B cell (primary cell): ENCODE measurements at regions not wholly inside any gene's neighbourhood (a gene's known extent, or its start where the extent isn't known, plus 50 kb on each side); places are given as distances from the start of the nearest gene placed in this dataset.
"Not testable (repeated sequence)": the region's sequence is repeated elsewhere in the genome, so short reads cannot be mapped to it uniquely, and the experiment has no call there.

Experiments used
- ATAC-seq: fragments of 200-7000 bp; cut with Tn5 transposase; one replicate; pipeline ENCODE4 v1.10.0; 2021; ENCODE audit warnings: low read depth, mild to moderate bottlenecking, moderate number of reproducible peaks, moderate library complexity
- CTCF ChIA-PET: fragments of 350-600 bp; sonication (Branson Sonifier 250); formaldehyde crosslinking; loops from one replicate; lab custom pipeline; 2021; ENCODE audit warnings: antibody characterized with exemption, inconsistent platforms; lab: Charles Lee
- POLR2A ChIA-PET: fragments of 350-600 bp; sonication (Branson Sonifier 250); formaldehyde crosslinking; loops from one replicate; lab custom pipeline; 2021; ENCODE audit warnings: antibody characterized with exemption; lab: Charles Lee
- DNase-seq: peaks from one replicate; pipeline ENCODE4 v3.0.0; 2013
- H2AFZ ChIP-seq: 2 replicates; pipeline ENCODE4 v1.6.1; 2012; ENCODE audit warnings: mild to moderate bottlenecking, low read depth, low read length; ENCODE audit not compliant: insufficient read depth, poor library complexity, severe bottlenecking
- H3K27ac ChIP-seq, 2 donors: 1 replicate in 1 of 2; 2 replicates in 1 of 2; pipeline ENCODE4 v1.5.1; 2012 to 2013; ENCODE audit warnings: low read length in 2 of 2, mild to moderate bottlenecking in 2 of 2, moderate library complexity in 1 of 2
- H3K27me3 ChIP-seq, 4 experiments: fragments of 200-600 bp in 1 of 4; sonication (generic) in 1 of 4; replicated peaks in 1 of 4; 1 replicate in 2 of 4; 2 replicates in 2 of 4; pipeline versions ENCODE4 v1.6.1 to v1.7.0; 2013 to 2016; ENCODE audit warnings: low read length in 3 of 4, mild to moderate bottlenecking in 2 of 4, mixed read lengths in 1 of 4, moderate library complexity in 1 of 4; ENCODE audit not compliant: insufficient read depth in 4 of 4, control insufficient read depth in 3 of 4; ENCODE audit errors: control extremely low read depth in 1 of 4
- H3K36me3 ChIP-seq, 2 experiments: replicated peaks in 1 of 2; 1 replicate in 1 of 2; 2 replicates in 1 of 2; pipeline versions ENCODE4 v1.6.1 to v1.7.1; 2013; ENCODE audit warnings: low read length in 1 of 2; ENCODE audit not compliant: insufficient read depth in 2 of 2, control insufficient read depth in 1 of 2; ENCODE audit errors: control extremely low read depth in 1 of 2, extremely low read depth in 1 of 2
- H3K4me1 ChIP-seq, 2 donors: fragments of 200-600 bp in 1 of 2; sonication (generic) in 1 of 2; 1 replicate in 1 of 2; 2 replicates in 1 of 2; pipeline versions ENCODE4 v1.5.1 to v1.6.1; 2013 to 2017; ENCODE audit warnings: low read length in 2 of 2; ENCODE audit not compliant: control insufficient read depth in 2 of 2, insufficient read depth in 2 of 2
- H3K4me2 ChIP-seq: replicated peaks from 2 replicates; pipeline ENCODE3; 2012; ENCODE audit warnings: mild to moderate bottlenecking, low read depth, low read length; ENCODE audit not compliant: poor library complexity, severe bottlenecking
- H3K4me3 ChIP-seq, 5 experiments: fragments of 200-600 bp in 1 of 5; sonication (generic) in 1 of 5; 1 replicate in 3 of 5; 2 replicates in 2 of 5; pipeline versions ENCODE4 v1.5.1 to v1.7.0; 2011 to 2016; ENCODE audit warnings: low read length in 4 of 5, mild to moderate bottlenecking in 4 of 5, low read depth in 2 of 5, control low read depth in 1 of 5, moderate library complexity in 1 of 5; ENCODE audit not compliant: insufficient read depth in 1 of 5; ENCODE audit errors: control extremely low read depth in 1 of 5, extremely low read depth in 1 of 5
- H3K79me2 ChIP-seq: fragments of 200-600 bp; sonication (generic); one replicate; pipeline ENCODE4 v1.6.0; 2016; ENCODE audit warnings: low read length; ENCODE audit not compliant: control insufficient read depth, insufficient read depth
- H3K9ac ChIP-seq: fragments of 200-600 bp; sonication (generic); 2 replicates; pipeline ENCODE4 v1.6.1; 2017; ENCODE audit warnings: mild to moderate bottlenecking, low read length, moderate library complexity
- H3K9me3 ChIP-seq, 3 donors: one replicate each; pipeline versions ENCODE4 v1.6.1 to v1.7.1; 2013; ENCODE audit warnings: low read length in 2 of 3; ENCODE audit not compliant: control insufficient read depth in 2 of 3, insufficient read depth in 1 of 3; ENCODE audit errors: control extremely low read depth in 1 of 3
- H4K20me1 ChIP-seq: 2 replicates; pipeline ENCODE4 v1.6.0; 2012; ENCODE audit warnings: mild to moderate bottlenecking, low read length; ENCODE audit not compliant: insufficient read depth, control insufficient read depth, poor library complexity, severe bottlenecking
- H3K27ac Mint-ChIP-seq: one replicate; pipeline ENCODE4 v1.8.0; 2021; ENCODE audit warnings: mixed read lengths
- H3K27me3 Mint-ChIP-seq: one replicate; pipeline ENCODE4 v1.8.0; 2021; ENCODE audit warnings: mixed read lengths
- H3K4me1 Mint-ChIP-seq: one replicate; pipeline ENCODE4 v1.8.0; 2021; ENCODE audit warnings: mixed read lengths
- H3K4me3 Mint-ChIP-seq: one replicate; pipeline ENCODE4 v1.8.0; 2021; ENCODE audit warnings: mixed read lengths
- H3K9me3 Mint-ChIP-seq: one replicate; pipeline ENCODE4 v1.8.0; 2022; ENCODE audit warnings: mixed read lengths; ENCODE audit not compliant: insufficient read depth
- EZH2 ChIP-seq: IDR thresholded peaks from 2 replicates; pipeline ENCODE4 v1.6.1; 2012; ENCODE audit warnings: borderline replicate concordance, low read depth, mild to moderate bottlenecking, moderate library complexity, low read length; ENCODE audit not compliant: insufficient read depth, poor library complexity, severe bottlenecking
- WGBS: methylation state at CpG from one replicate; pipeline ENCODE4 v1.1.5; 2013; ENCODE audit warnings: missing lambda C conversion rate; ENCODE audit not compliant: insufficient coverage; 5-methylcytosine and 5-hydroxymethylcytosine counted together
- intact Hi-C: fragments of 100-400 bp; cut with micrococcal nuclease; formaldehyde crosslinking; loops from one replicate; pipeline ENCODE4 v1.10.0; 2022
- TF ChIP-seq, protein P1 (sequence below): fragments of 200-600 bp; IDR thresholded peaks from one replicate; pipeline ENCODE4 v1.8.0; 2022; ENCODE audit warnings: antibody characterized with exemption, mild to moderate bottlenecking

DNA sequence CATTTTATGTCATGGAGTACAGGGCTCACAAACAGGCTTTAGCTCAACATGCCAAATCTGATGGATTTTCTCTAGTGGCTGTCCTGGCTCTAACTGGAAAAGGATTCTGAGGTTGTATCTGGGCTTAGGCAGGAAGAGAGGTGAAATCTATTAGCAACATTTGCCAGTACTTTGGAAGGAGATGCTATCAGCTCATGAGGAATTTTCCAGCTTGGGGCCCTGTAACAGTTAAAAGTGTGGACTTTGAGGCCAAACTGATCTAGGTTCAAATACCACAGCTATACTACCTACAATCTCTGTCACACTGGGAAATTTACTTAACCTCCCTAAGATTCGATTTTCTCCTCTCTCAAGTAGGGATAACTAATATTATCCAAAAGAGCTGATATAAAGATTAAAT, 119.0 kb upstream of the HCCS start:
- H3K27ac ChIP-seq = no peak overlapping the region
- H3K27me3 ChIP-seq = no peaks in the 10 kb centered on the region
- H3K4me3 ChIP-seq = no peak overlapping the region
- H3K36me3 ChIP-seq = no peaks in the 10 kb centered on the region
- intact Hi-C loops = no loop called here
- DNase-seq (no peak), ATAC-seq (no peak)
- no peak overlapping the region for H3K27ac Mint-ChIP-seq
- H3K79me2 ChIP-seq = no peaks in the 10 kb centered on the region
- H3K4me3 Mint-ChIP-seq = no peak overlapping the region
- no CpG with 5 or more reads among the region's 1 CpG for WGBS
- no peak for TF ChIP-seq EZH2
- TF ChIP-seq, protein P1, sequence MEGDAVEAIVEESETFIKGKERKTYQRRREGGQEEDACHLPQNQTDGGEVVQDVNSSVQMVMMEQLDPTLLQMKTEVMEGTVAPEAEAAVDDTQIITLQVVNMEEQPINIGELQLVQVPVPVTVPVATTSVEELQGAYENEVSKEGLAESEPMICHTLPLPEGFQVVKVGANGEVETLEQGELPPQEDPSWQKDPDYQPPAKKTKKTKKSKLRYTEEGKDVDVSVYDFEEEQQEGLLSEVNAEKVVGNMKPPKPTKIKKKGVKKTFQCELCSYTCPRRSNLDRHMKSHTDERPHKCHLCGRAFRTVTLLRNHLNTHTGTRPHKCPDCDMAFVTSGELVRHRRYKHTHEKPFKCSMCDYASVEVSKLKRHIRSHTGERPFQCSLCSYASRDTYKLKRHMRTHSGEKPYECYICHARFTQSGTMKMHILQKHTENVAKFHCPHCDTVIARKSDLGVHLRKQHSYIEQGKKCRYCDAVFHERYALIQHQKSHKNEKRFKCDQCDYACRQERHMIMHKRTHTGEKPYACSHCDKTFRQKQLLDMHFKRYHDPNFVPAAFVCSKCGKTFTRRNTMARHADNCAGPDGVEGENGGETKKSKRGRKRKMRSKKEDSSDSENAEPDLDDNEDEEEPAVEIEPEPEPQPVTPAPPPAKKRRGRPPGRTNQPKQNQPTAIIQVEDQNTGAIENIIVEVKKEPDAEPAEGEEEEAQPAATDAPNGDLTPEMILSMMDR = no peak
- H4K20me1 ChIP-seq = no peaks in the 10 kb centered on the region
- no peak overlapping the region for H3K9ac ChIP-seq
- CTCF ChIA-PET = no interaction called here
- H3K4me2 ChIP-seq = no peak overlapping the region
- H3K9me3 Mint-ChIP-seq = no peaks in the 10 kb centered on the region
- H3K27me3 Mint-ChIP-seq = no peaks in the 10 kb centered on the region
- no peaks in the 10 kb centered on the region for H3K9me3 ChIP-seq
- POLR2A ChIA-PET = no interaction called here
- H2AFZ ChIP-seq = no peak overlapping the region
- no peaks in the 10 kb centered on the region for H3K4me1 Mint-ChIP-seq
- no peaks in the 10 kb centered on the region for H3K4me1 ChIP-seq

DNA sequence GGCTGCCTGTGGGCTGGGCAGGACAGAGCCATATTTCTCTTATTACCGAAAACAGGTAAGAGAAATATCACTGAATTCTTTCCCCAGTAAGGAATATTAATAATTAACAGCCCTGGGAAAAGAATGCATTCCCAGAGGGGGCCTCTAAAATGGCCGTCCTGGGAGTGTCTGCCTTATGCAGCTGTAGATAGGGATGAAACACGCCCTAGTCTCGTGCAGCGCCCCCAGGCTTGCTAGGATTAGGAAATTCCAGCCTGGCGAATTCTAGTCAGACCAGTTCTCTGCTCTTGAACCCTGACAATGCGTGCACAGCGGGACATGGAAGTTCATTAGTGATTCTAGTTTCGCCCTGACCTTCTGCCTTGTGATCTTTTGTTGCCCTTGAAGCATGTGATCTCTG, 104.1 kb upstream of the HCCS start:
- H3K4me1 ChIP-seq, POLR2A ChIA-PET, H3K27ac ChIP-seq, H3K36me3 ChIP-seq, H3K4me3 ChIP-seq, H2AFZ ChIP-seq, H3K27me3 Mint-ChIP-seq, H3K27me3 ChIP-seq, H3K9ac ChIP-seq, H3K27ac Mint-ChIP-seq, H3K4me3 Mint-ChIP-seq, H3K9me3 ChIP-seq, H3K4me2 ChIP-seq, CTCF ChIA-PET, ATAC-seq, H3K4me1 Mint-ChIP-seq, intact Hi-C loops, H4K20me1 ChIP-seq, H3K79me2 ChIP-seq, DNase-seq, H3K9me3 Mint-ChIP-seq: not testable (repeated sequence)
- WGBS = no CpG with 5 or more reads among the region's 9 CpGs
